ENCODE measurements at regions not wholly inside any gene's neighbourhood (a gene's known extent, or its start where the extent isn't known, plus 50 kb on each side); places are given as distances from the start of the nearest gene placed in this dataset.

DNA sequence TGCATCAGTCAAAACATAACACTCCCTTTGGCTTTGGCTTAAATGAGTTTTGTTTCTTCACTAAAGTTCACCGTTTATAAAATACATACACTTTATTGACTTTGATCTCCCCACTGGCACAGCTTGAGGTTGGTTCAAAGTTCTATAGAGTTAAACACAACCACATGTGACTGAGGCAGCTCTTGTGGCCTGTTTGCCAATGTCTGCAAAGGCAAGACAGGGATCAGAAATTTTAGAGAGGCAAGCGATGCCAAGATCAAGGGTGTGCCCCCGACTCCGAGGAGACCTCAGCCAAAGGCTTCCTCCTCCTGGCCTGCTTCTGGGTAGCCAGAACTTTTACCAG lies 129.8 kb upstream of the JCAD start:
- H3K4me1 Mint-ChIP-seq (ENCODE audit: low read depth): peaks cover 5% of the 10 kb centered on the region
- no peak overlapping the region for H3K27ac Mint-ChIP-seq
- peaks cover 2% of the 10 kb centered on the region for H3K27me3 Mint-ChIP-seq
- ATAC-seq (no peak), DNase-seq (no peak)
- no peaks in the 10 kb centered on the region for H3K36me3 Mint-ChIP-seq (ENCODE audit: low read depth)
- H3K9me3 Mint-ChIP-seq: peaks cover 2% of the 10 kb centered on the region
- ChIA-PET CTCF (no interaction called here), POLR2A (no interaction called here)
- H3K4me3 Mint-ChIP-seq: no peak overlapping the region
- TF ChIP-seq, protein P1, sequence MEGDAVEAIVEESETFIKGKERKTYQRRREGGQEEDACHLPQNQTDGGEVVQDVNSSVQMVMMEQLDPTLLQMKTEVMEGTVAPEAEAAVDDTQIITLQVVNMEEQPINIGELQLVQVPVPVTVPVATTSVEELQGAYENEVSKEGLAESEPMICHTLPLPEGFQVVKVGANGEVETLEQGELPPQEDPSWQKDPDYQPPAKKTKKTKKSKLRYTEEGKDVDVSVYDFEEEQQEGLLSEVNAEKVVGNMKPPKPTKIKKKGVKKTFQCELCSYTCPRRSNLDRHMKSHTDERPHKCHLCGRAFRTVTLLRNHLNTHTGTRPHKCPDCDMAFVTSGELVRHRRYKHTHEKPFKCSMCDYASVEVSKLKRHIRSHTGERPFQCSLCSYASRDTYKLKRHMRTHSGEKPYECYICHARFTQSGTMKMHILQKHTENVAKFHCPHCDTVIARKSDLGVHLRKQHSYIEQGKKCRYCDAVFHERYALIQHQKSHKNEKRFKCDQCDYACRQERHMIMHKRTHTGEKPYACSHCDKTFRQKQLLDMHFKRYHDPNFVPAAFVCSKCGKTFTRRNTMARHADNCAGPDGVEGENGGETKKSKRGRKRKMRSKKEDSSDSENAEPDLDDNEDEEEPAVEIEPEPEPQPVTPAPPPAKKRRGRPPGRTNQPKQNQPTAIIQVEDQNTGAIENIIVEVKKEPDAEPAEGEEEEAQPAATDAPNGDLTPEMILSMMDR (IDR thresholded peaks at IDR 0.05): no peak
- intact Hi-C loops (cut with micrococcal nuclease): no loop called here

DNA sequence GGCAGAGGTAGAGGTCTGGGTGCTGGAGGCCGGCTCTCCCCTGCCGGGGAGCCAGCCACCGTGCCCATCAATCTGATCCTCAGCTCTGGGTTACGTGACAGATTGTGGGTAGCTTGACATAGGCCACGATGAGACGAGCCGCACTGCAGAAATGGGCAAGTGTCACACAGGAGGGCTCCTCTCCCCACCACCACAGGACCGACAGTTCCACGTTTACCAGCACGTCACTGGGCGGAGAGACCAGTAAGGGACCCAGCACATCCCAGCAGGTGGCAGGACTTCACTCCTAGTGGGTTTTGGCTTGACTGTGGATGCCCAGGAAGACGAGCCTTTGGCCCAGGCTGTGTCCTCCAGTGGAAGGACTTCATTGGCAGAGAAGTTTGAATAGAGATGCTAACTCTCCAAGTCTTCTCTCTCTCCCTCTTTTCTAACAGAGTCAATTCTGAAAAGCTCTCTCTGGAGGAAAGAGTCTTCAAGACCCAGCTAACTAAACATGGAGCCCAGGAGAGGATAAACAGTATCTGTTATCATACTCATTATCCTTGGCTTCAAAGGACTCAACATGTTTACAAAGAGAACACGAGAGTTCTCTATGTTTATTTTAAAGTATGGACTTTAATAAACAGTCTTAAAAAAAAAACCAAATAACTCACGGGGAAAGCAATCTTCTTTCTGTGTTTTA lies 129.3 kb upstream of the JCAD start:
- TF ChIP-seq, protein P1 (IDR thresholded peaks at IDR 0.05): no peak
- ATAC-seq: no peak
- intact Hi-C loops (cut with micrococcal nuclease): no loop called here
- POLR2A ChIA-PET: no interaction called here
- H3K9me3 Mint-ChIP-seq: no peaks in the 10 kb centered on the region
- no peaks in the 10 kb centered on the region for H3K36me3 Mint-ChIP-seq (ENCODE audit: low read depth)
- peaks cover 5% of the 10 kb centered on the region for H3K4me1 Mint-ChIP-seq (ENCODE audit: low read depth)
- CTCF ChIA-PET: no interaction called here
- H3K4me3 Mint-ChIP-seq: no peak overlapping the region
- H3K27me3 Mint-ChIP-seq: peaks cover 2% of the 10 kb centered on the region
- DNase-seq: no peak
- no peak overlapping the region for H3K27ac Mint-ChIP-seq

DNA sequence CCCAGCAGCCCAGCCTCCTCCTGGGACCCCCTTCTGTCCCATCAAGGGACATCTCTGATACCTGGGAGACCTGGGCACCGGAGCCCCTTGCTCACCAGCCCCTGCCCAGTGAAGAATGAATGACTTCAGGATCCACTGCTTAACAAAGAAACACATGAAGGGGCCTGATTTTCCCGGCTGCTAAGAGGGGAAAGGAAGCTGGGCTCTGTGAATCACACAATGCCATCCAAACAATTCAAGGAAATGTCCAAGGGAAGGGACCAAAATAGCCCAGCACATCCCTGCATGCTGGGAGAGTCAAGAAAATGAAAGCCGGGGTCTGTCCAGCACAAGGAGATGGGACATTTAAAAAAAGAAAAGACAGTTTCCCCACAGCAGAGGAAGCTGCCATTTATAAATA lies 128.7 kb upstream of the JCAD start:
- DNase-seq (no peak), ATAC-seq (no peak)
- POLR2A ChIA-PET: no interaction called here
- Mint-ChIP-seq H3K4me1 (ENCODE audit: low read depth) (peaks cover 1% of the 10 kb centered on the region), H3K27ac (no peak overlapping the region), H3K36me3 (ENCODE audit: low read depth) (no peaks in the 10 kb centered on the region), H3K27me3 (peaks cover 2% of the 10 kb centered on the region), H3K4me3 (no peak overlapping the region), H3K9me3 (no peaks in the 10 kb centered on the region)
- CTCF ChIA-PET: no interaction called here
- TF ChIP-seq, protein P1 (IDR thresholded peaks at IDR 0.05): no peak
- intact Hi-C loops (cut with micrococcal nuclease): no loop called here

DNA sequence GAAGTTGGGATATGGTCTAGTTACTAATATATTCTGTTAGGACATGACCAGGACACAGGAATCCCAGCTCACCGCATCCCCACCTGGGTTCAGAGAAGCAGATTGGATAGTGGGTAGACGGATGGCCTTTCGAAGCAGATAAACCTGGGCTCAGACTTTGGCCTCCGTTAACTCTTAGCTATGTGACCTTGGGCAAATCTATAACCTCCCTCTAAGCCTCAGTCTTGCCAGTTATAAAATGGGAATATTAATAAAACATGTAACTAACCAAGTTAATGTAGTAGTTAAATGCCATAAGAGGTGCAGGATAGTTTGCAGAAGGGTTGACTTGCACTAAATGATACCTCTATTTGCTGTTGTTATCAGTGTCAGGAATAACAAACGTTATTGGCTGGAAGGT lies 127.6 kb upstream of the JCAD start:
- Mint-ChIP-seq H3K27ac (no peak overlapping the region), H3K36me3 (ENCODE audit: low read depth) (no peaks in the 10 kb centered on the region), H3K4me3 (no peak overlapping the region), H3K9me3 (no peaks in the 10 kb centered on the region), H3K27me3 (no peaks in the 10 kb centered on the region), H3K4me1 (ENCODE audit: low read depth) (no peaks in the 10 kb centered on the region)
- intact Hi-C loops (cut with micrococcal nuclease): no loop called here
- POLR2A ChIA-PET: no interaction called here
- ATAC-seq (no peak), DNase-seq (no peak)
- TF ChIP-seq, protein P1 (IDR thresholded peaks at IDR 0.05): no peak
- CTCF ChIA-PET: no interaction called here

DNA sequence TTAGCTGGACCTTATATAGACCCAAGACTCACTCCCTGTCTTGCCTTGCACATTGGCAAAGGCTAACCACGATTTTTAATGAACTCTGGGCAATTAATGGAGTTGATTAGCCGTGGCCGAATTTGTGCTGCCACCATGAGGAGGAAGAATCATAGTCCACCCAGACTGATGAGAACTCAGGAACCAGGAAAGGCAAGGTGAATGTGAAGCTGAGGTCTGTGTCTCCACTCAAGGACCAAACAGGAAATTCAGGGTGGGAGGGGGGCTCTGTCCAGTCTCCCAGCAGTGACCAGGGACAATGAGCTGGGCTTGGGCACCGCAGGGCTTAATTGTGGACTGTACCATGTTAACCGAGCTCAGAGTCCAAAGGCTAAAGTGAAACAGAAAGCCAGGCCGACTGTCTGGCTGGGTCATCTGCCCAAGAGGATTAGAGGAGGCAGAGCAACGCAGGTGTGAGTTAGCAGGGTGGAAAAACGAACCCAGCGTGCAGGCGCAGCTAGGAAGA lies 127.0 kb upstream of the JCAD start:
- H3K27ac Mint-ChIP-seq: no peak overlapping the region
- H3K4me3 Mint-ChIP-seq: no peak overlapping the region
- H3K36me3 Mint-ChIP-seq (ENCODE audit: low read depth): no peaks in the 10 kb centered on the region
- CTCF ChIA-PET: no interaction called here
- intact Hi-C loops (cut with micrococcal nuclease): no loop called here
- no peaks in the 10 kb centered on the region for H3K9me3 Mint-ChIP-seq
- POLR2A ChIA-PET: no interaction called here
- ATAC-seq (no peak), DNase-seq (no peak)
- H3K4me1 Mint-ChIP-seq (ENCODE audit: low read depth): no peaks in the 10 kb centered on the region
- TF ChIP-seq, protein P1 (IDR thresholded peaks at IDR 0.05): no peak
- H3K27me3 Mint-ChIP-seq: no peaks in the 10 kb centered on the region

Data from activated CD8-positive, alpha-beta T cell treated with anti-CD3 and anti-CD28 coated beads for 36 hours (primary cell).